22Rv1 (cell line): ENCODE measurements at regions not wholly inside any gene's neighbourhood (a gene's known extent, or its start where the extent isn't known, plus 50 kb on each side); places are given as distances from the start of the nearest gene placed in this dataset.

Experiments used
- H3K27ac ChIP-seq: fragments of 450-650 bp; 2 replicates; pipeline ENCODE4 v1.5.1; 2017
- CTCF ChIP-seq: fragments of 450-650 bp; IDR thresholded peaks from 2 replicates; pipeline ENCODE4 v1.5.1; 2017; ENCODE audit warnings: mild to moderate bottlenecking
- ZFX ChIP-seq: fragments of 450-650 bp; IDR thresholded peaks from 2 replicates; pipeline ENCODE4 v1.6.1; 2017; ENCODE audit warnings: antibody characterized with exemption, borderline replicate concordance

- no peak overlapping the region for H3K27ac ChIP-seq
Observed at GRCh38 chr10:125214283-125214570, 53.9 kb upstream of the CTBP2 start.

GRCh38 chr10:125213541-125214282, 53.3 kb upstream of the CTBP2 start:
- no peak overlapping the region for H3K27ac ChIP-seq
- TF ChIP-seq CTCF = no peak
- TF ChIP-seq ZFX = no peak

More at GRCh38 chr10:125214283-125214570, 53.9 kb upstream of the CTBP2 start:
- TF ChIP-seq CTCF (no peak), ZFX (no peak)

GRCh38 chr10:125212150-125212809, 51.9 kb upstream of the CTBP2 start:
- TF ChIP-seq CTCF (no peak), ZFX (no peak)
- H3K27ac ChIP-seq = no peak overlapping the region
